T-helper 1 cell treated with Interleukin-12 subunit alpha and Interleukin-12 subunit beta and Interleukin-4 antibody, amounts not matched to agents 30 μg/mL and 1 μg/mL, for 36 hours (primary cell): ENCODE measurements at regions not wholly inside any gene's neighbourhood (a gene's known extent, or its start where the extent isn't known, plus 50 kb on each side); places are given as distances from the start of the nearest gene placed in this dataset.
"Not testable (repeated sequence)": the region's sequence is repeated elsewhere in the genome, so short reads cannot be mapped to it uniquely, and the experiment has no call there.

Experiments used
- H3K27ac Mint-ChIP-seq: one replicate; pipeline ENCODE4 v1.8.0; 2021; ENCODE audit warnings: mild to moderate bottlenecking, mixed read lengths
- H3K27me3 Mint-ChIP-seq: one replicate; pipeline ENCODE4 v1.8.0; 2021; ENCODE audit warnings: low read depth, mixed read lengths
- H3K36me3 Mint-ChIP-seq: one replicate; pipeline ENCODE4 v1.8.0; 2021; ENCODE audit warnings: low read depth, mixed read lengths
- H3K4me1 Mint-ChIP-seq: one replicate; pipeline ENCODE4 v1.8.0; 2021; ENCODE audit warnings: low read depth, mixed read lengths
- H3K4me3 Mint-ChIP-seq: one replicate; pipeline ENCODE4 v1.8.0; 2021; ENCODE audit warnings: mild to moderate bottlenecking, moderate library complexity, mixed read lengths
- H3K9me3 Mint-ChIP-seq: one replicate; pipeline ENCODE4 v1.8.0; 2021; ENCODE audit warnings: mixed read lengths

DNA sequence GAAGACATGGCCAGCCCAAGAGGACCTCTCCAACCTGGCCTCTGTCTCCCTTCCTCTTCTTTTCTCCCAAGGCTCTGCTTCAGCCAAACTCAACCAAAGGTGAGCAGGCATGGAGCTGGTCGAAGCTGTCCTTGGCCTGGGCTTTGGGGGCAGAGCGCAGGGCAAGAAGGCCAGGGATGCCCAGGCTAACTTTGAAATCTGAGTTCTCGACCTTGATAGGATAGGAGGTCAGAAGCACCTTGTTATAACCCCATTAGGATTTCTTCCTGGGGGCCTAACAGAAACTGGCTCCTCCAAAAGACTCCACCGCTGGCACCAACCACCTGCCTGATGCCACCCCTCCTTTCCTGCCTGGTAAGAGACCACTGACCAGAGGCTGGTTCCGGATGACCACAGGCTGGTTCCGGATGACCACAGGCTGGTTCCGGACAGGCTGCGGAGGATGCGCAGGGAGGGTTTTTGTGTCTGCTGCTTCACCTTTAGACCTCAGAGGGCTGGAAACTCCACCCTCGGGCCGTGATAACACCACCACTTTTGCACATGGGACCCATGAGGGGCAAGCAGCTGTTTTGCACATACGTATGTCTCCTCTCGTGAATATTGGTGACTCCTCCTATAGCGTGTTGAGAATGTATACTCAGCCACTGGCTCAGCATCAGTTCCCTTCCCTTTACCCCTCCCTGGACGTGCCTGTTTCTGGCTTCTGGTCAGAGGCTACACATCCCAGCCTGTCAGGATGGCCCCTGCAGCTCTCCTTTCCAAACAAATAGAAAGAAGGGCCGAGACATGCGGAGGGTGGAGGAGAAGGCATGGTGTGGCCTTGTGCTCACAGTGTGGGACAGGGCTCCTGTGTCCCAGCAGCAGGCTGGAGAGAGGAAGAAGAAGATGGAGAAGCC lies 140.1 kb downstream of the DNAJB6 start:
- H3K9me3 Mint-ChIP-seq, result peaks cover 27% of the 10 kb centered on the region
- no peaks in the 10 kb centered on the region for H3K27me3 Mint-ChIP-seq
- peak overlapping the region; percentile 77 for H3K27ac Mint-ChIP-seq
- H3K36me3 Mint-ChIP-seq, result peaks cover 40% of the 10 kb centered on the region
- peaks cover 34% of the 10 kb centered on the region for H3K4me1 Mint-ChIP-seq
- H3K4me3 Mint-ChIP-seq, result peak overlapping the region; percentile 36

- Mint-ChIP-seq H3K4me1 (peaks cover 30% of the 10 kb centered on the region), H3K9me3 (peaks cover 20% of the 10 kb centered on the region), H3K4me3 (peak overlapping the region; percentile 20), H3K36me3 (peaks cover 34% of the 10 kb centered on the region), H3K27ac (peak overlapping the region; percentile 77), H3K27me3 (no peaks in the 10 kb centered on the region)
These were observed 140.9 kb downstream of the DNAJB6 start for GRCh38 chr7:157477550-157478212.

DNA sequence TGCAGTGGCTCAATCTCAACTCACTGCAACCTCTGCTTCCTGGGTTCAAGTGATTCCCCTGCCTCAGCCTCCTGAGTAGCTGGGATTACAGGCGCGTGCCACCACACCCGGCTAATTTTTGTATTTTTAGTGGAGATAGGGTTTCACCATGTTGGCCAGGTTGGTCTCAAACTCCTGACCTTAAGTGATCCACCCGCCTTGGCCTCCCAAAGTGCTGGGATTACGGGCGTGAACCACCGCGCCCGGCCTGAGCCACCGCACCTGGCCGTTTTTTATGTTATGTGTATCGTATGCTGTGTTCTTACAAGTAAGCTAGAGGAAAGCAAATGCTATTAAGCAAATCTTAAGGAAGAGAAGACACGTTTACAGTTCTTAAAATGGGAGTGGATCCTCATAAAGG lies 141.8 kb downstream of the DNAJB6 start:
- H3K27me3 Mint-ChIP-seq, result not testable (repeated sequence)
- Mint-ChIP-seq H3K9me3 (peaks cover 12% of the 10 kb centered on the region), H3K36me3 (peaks cover 26% of the 10 kb centered on the region), H3K4me3 (peak overlapping the region; percentile 41), H3K27ac (peak overlapping the region; percentile 61), H3K4me1 (peaks cover 24% of the 10 kb centered on the region)

- Mint-ChIP-seq H3K27me3 (no peaks in the 10 kb centered on the region), H3K9me3 (peaks cover 8% of the 10 kb centered on the region), H3K27ac (no peak overlapping the region), H3K36me3 (peaks cover 19% of the 10 kb centered on the region), H3K4me3 (no peak overlapping the region), H3K4me1 (peaks cover 25% of the 10 kb centered on the region)
These were observed 142.5 kb downstream of the DNAJB6 start for GRCh38 chr7:157479326-157479725.

GRCh38 chr7:157480371-157481050 lies 143.7 kb downstream of the DNAJB6 start:
- Mint-ChIP-seq H3K4me3 (no peak overlapping the region), H3K36me3 (peaks cover 11% of the 10 kb centered on the region), H3K27me3 (peaks cover 6% of the 10 kb centered on the region), H3K9me3 (no peaks in the 10 kb centered on the region), H3K27ac (no peak overlapping the region), H3K4me1 (peaks cover 34% of the 10 kb centered on the region)

DNA sequence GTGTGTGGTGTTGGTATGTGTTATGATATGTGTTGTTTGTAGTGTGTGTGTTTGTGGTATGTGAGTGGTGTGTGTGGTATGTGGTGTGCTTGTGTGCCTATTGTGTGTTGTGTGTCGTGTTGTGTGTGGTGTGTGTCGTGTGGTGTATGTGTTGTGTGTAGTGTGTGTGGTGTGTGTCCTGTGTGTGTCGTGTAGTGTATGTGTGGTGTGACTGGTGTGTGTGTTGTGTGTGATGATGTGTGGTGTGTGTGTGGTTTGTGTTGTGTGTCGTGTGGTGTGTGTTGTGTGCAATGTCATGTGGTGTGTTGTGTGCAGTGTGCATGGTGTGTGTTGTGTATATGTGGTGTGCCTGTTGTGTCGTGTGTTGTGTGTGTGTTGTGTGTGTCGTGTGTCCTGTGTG lies 144.6 kb downstream of the DNAJB6 start:
- H3K4me1 Mint-ChIP-seq, result peaks cover 32% of the 10 kb centered on the region
- no peak overlapping the region for H3K4me3 Mint-ChIP-seq
- peaks cover 7% of the 10 kb centered on the region for H3K27me3 Mint-ChIP-seq
- peaks cover 3% of the 10 kb centered on the region for H3K36me3 Mint-ChIP-seq
- no peak overlapping the region for H3K27ac Mint-ChIP-seq
- H3K9me3 Mint-ChIP-seq, result no peaks in the 10 kb centered on the region

GRCh38 chr7:157482025-157482424 lies 145.2 kb downstream of the DNAJB6 start:
- Mint-ChIP-seq H3K36me3 (peaks cover 1% of the 10 kb centered on the region), H3K27ac (no peak overlapping the region), H3K9me3 (no peaks in the 10 kb centered on the region), H3K27me3 (peaks cover 13% of the 10 kb centered on the region), H3K4me3 (no peak overlapping the region), H3K4me1 (peaks cover 36% of the 10 kb centered on the region)

DNA sequence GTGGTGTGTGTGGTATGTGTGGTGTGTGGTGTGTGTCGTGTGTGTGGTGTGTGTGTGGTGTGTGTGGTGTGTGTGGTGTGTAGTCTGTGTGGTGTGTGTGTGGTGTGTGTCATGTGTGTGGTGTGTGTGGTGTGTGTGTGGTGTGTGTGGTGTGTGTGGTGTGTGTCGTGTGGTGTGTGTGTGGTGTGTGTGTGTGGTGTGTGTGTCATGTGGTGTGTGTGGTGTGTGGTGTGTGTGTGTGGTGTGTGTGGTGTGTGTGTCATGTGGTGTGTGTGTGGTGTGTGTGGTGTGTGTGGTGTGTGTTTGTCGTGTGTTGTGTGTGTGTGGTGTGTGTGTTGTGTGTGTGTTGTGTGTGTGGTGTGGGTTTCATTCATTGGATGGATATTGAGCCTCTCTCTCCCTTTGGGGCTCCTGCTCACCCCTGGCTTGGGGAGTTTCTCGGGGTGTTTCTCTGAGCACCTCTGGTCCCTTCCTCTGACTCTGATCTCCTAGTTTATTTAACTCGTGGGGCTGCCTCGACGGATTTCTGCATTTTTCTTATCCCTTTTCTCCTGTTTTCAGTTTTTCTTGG lies 145.8 kb downstream of the DNAJB6 start:
- Mint-ChIP-seq H3K9me3 (no peaks in the 10 kb centered on the region), H3K4me3 (no peak overlapping the region), H3K4me1 (peaks cover 34% of the 10 kb centered on the region), H3K36me3 (peaks cover 1% of the 10 kb centered on the region), H3K27me3 (peaks cover 13% of the 10 kb centered on the region), H3K27ac (no peak overlapping the region)

DNA sequence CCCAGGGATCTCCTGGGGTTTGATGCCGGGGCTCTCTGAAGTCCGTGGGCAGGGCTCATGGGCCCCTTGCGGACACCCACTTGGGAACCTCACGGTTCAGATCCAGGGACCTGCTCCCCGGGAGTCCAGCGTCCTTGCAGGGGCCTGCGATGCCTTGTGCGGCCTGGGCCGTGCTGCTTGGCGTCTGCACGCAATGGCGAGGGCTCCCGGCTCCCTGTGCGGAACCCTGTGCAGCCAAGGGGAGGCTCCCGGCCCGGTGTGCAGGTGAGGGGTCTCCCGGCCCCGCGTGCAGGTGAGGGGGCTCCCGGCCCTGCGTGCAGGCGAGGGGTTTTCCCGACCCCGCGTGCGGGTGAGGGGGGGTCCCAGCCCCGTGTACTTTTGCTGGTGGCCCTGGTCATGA lies 146.7 kb downstream of the DNAJB6 start:
- Mint-ChIP-seq H3K27ac (peak overlapping the region; percentile 22), H3K4me3 (no peak overlapping the region), H3K9me3 (no peaks in the 10 kb centered on the region), H3K36me3 (no peaks in the 10 kb centered on the region), H3K4me1 (peaks cover 26% of the 10 kb centered on the region), H3K27me3 (peaks cover 13% of the 10 kb centered on the region)

- Mint-ChIP-seq H3K27ac (no peak overlapping the region), H3K4me1 (peaks cover 24% of the 10 kb centered on the region), H3K4me3 (no peak overlapping the region), H3K9me3 (no peaks in the 10 kb centered on the region), H3K36me3 (no peaks in the 10 kb centered on the region), H3K27me3 (peaks cover 13% of the 10 kb centered on the region)
These were observed 147.2 kb downstream of the DNAJB6 start for GRCh38 chr7:157483971-157484410.

GRCh38 chr7:157484411-157485081 lies 147.7 kb downstream of the DNAJB6 start:
- Mint-ChIP-seq H3K9me3 (no peaks in the 10 kb centered on the region), H3K4me1 (peaks cover 21% of the 10 kb centered on the region), H3K27me3 (peaks cover 13% of the 10 kb centered on the region), H3K4me3 (no peak overlapping the region), H3K27ac (peak overlapping the region; percentile 12), H3K36me3 (no peaks in the 10 kb centered on the region)

GRCh38 chr7:157485361-157485831 lies 148.6 kb downstream of the DNAJB6 start:
- Mint-ChIP-seq H3K9me3 (peaks cover under 1% of the 10 kb centered on the region), H3K27ac (peak overlapping the region; percentile 28), H3K36me3 (no peaks in the 10 kb centered on the region), H3K4me3 (no peak overlapping the region), H3K4me1 (peaks cover 23% of the 10 kb centered on the region), H3K27me3 (peaks cover 13% of the 10 kb centered on the region)

DNA sequence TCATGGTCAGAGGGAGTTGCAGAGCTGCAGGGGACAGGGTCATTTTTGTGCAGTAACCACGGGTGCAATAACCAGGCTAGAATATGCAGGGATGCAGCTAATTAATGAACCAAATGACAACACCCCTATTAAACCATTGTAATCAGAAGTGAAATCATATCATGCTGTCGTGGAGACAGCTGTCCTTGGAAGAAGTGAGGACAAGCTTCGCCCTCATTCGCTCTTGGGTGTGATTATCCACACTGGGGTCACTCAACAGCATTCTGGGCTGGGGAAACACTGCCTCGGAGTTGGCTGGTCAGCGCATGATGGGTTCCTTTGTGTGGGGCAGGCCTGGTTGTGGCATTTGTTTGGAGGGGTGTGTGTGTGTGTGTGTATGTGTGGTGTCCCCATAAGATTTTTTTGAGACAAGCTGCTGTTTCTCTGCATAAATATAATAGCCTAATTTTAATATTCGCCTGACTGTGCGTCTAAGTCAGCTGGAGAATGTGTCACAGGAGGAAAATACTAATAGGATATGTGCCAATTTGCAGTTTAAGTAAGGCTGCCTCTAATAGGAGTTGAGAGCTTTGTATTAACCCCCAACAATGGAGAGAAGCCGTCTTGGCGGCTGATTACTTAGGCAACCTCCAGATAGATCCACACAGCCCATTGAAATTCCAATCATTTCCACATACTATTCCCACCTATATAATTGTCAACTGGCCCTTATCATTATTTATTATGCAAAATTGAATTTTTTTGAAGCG lies 149.4 kb downstream of the DNAJB6 start:
- Mint-ChIP-seq H3K9me3 (peaks cover 9% of the 10 kb centered on the region), H3K27ac (no peak overlapping the region), H3K4me3 (no peak overlapping the region), H3K27me3 (peaks cover 13% of the 10 kb centered on the region), H3K4me1 (peaks cover 31% of the 10 kb centered on the region), H3K36me3 (peaks cover 5% of the 10 kb centered on the region)
